Midbrain (tissue), 1 donor: ENCODE measurements at regions not wholly inside any gene's neighbourhood (a gene's known extent, or its start where the extent isn't known, plus 50 kb on each side); places are given as distances from the start of the nearest gene placed in this dataset.
"Not testable (repeated sequence)": the region's sequence is repeated elsewhere in the genome, so short reads cannot be mapped to it uniquely, and the experiment has no call there.

Source experiments
- DNase-seq: peaks from one replicate; lab custom pipeline; 2025; lab: John Stamatoyannopoulos, UW

- DNase-seq: no peak
These were observed 143.4 kb upstream of the ITGB1 start for GRCh38 chr10:33101392-33101787.

- no peak for DNase-seq
These were observed 142.9 kb upstream of the ITGB1 start for GRCh38 chr10:33100781-33101391.

DNA sequence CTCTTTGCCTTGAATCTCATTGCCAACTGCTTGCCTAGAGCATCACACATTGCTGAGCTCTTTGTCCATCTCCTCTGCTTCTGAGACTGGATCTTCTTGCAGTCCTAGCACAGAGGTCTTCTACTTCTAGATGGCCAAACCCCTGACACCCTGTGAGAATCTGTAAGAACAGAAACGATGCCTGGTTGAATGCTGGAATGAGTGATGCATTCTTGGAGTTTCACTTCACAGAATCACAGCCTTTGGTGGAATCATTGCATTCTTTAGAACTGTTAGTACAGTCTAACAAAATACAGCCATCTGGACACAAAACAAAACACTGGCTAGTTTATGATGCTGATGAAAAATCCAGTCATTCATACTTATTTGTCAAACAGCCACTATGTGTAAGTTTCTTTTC is 141.7 kb upstream of the ITGB1 start:
- DNase-seq: no peak

- no peak for DNase-seq
These were observed 141.1 kb upstream of the ITGB1 start for GRCh38 chr10:33098951-33099663.

GRCh38 chr10:33095867-33096815 is 138.1 kb upstream of the ITGB1 start:
- no peak for DNase-seq

DNA sequence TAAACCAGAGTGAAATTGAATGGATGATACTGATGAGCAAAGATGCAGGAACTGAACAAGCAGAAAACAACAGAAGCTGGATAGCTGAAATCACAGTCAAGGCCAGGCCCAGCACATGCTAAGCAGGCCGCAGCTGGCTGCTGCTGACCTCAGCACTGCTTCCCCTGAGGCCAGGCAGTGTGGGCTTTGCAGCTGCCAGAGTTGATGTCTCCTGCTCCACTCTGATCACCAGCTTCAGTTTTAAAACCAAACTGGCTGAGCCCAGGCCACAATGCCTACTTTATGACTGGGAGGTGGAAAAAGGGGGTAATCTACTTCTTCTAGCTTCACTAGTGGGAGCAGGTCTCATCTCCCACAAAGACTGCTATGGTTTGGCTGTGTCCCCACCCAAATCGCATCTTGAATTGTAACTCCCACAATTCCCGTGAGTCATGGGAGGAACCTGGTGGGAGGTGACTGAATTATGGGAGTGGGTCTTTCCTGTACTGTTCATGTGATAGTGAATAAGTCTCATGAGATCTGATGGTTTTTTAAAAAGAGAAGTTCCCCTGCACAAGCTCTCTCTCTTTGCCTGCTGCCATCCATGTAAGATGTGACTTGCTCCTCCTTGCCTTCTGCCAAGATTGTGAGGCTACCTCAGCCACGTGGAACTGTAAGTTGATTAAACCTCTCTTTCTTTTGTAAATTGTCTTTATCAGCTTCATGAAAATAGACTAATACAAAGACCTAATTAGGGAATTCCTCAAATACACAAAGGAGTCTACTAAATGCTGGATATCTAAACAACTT is 136.4 kb upstream of the ITGB1 start:
- DNase-seq: no peak

- DNase-seq: no peak
These were observed 135.3 kb upstream of the ITGB1 start for GRCh38 chr10:33093362-33093761.

DNA sequence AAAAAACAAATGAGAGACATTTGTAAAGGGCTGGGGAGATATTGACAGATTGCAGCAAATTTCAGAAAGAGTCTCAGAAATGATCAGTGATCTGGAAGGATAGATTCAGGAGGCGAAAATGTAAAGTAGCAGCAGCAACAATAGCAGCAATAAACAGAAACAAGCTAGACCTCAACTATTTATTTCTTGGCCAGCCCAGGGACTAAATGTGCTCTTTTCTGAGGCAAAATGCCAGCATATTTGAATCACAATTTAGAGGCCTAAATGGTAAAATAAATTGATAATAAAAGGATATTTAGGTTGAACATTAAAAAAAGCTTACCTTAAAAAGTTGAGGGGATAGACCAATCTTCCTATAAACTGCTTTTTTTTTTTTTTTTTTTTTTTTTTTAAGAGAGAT is 134.6 kb upstream of the ITGB1 start:
- DNase-seq: no peak

DNA sequence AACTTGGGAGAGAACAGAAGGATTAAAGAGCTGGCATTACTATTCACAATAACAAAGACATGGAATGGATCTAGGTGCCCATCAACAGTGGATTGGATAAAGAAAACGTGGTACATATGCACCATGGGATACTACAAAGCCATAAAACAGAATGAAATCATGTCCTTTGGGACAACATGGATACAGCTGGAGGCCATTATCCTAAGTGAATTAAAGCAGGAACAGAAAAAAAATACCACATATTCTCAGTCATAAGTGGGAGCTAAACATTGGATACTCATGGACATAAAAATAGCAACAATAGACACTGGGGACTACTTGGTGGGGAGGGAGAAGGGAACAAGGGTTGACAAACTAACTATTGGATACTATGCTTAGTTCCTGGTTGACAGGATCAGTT is 133.2 kb upstream of the ITGB1 start:
- DNase-seq: no peak

DNA sequence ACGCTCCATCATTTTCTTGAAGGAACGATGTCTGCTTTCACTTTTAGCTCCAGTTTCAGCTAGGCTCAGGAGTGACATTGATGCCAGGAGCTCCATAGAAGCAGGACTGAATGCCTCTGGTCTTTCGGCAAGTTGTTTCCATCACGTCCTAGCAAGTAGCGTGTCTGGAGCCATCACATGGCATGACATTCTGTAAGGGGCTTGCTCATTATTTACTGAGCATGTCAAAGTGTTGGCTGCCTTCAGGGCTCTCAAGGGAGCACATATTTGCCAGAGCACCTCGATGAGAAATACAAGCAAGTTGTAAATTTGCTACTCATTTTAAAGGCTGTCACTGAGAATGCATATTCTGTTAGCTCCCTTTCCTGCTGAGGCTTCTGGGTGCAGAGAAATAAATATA is 131.0 kb upstream of the ITGB1 start:
- no peak for DNase-seq

- DNase-seq: no peak
These were observed 129.9 kb upstream of the ITGB1 start for GRCh38 chr10:33087922-33088321.

- DNase-seq: no peak
These were observed 129.1 kb upstream of the ITGB1 start for GRCh38 chr10:33087152-33087551.

- DNase-seq: no peak
These were observed 128.1 kb upstream of the ITGB1 start for GRCh38 chr10:33086100-33086499.

- DNase-seq: no peak
These were observed 127.3 kb upstream of the ITGB1 start for GRCh38 chr10:33085313-33085833.

DNA sequence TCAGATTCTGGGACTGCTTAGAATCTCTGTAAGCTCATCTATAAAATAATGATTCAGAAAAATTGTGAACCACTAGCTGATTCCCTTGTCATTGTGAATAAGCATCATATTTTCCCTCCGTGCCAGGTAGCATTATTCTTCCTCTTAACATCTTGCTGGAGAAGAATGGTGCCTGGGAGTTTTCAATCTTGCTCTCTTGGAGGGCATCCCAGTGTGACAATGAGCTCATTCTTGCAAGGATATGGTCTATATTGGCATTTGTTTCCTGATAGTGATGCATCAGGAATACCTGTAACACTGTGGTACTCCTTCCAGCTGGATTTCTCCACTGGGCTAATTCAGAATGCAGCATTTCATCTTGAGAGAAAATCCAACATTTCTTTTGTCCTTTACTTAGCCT is 126.4 kb upstream of the ITGB1 start:
- DNase-seq: no peak

DNA sequence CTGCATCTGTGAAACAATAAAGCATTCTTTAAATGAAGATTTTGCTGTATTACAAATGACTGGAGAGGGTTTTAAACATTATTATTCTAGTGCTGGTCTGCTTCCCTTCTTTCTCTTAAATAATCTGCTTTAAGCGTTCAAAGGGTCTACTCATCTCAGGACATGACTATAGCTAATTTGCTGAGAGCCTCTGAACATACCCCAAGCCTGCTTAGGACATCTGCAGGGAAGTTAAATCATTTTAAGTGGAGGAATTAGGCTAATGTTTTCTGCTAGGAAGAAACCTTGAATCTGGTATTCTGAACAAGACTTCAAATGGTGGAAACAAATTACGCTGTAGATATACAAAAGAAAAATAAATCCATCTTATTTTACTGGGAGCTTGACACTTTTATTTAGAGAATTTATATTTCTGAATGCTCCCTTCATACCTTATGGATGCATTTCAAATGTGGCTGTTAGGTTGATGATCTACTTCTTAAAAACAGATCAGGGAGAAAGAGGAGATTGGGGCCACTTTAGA is 124.4 kb upstream of the ITGB1 start:
- DNase-seq: no peak

GRCh38 chr10:33080467-33080866 is 122.4 kb upstream of the ITGB1 start:
- not testable (repeated sequence) for DNase-seq

GRCh38 chr10:33074443-33074842 is 116.4 kb upstream of the ITGB1 start:
- no peak for DNase-seq

GRCh38 chr10:33073641-33074415 is 115.8 kb upstream of the ITGB1 start:
- DNase-seq: no peak

DNA sequence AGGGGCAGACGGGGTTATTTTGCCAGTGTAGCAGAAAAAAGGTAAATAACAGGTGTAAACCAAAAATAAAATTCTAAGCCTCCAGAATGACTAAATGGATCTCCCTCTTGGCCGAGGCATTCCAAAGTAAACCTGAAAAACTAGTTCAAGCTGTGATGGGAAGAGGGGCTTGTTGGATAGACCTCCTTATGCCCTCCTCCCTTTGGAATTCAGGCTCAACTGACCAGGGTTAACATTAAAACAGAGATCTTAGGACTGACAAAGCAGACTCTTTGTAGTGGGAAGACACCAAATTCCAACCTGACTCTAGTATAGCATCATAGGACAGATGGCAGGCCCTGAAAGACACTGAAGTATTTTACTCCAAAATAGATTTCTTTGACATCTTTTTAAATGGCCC is 113.8 kb upstream of the ITGB1 start:
- DNase-seq: no peak

DNA sequence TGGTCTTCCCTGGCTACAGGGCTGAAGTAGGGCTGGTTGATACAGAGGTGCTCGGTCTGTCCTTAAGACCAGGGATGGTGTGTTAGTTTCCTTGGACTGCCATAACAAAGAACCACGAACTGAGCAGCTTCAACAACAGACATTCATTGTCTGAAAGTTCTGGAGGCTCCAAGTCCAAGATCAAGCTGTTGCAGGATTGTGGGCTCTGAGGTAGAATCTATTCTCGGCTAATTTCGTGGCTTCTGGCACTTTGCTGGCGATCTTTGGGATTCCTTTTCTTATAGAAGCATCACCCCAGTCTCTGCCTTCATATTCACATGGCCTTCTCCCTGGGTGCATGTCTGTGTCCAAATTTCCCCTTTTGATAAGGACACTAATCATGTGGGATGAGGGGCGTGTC is 112.1 kb upstream of the ITGB1 start:
- no peak for DNase-seq
